GM19455 (cell line): ENCODE measurements at regions not wholly inside any gene's neighbourhood (a gene's known extent, or its start where the extent isn't known, plus 50 kb on each side); places are given as distances from the start of the nearest gene placed in this dataset.
A peak's percentile ranks its signal among the peaks of the same experiment; 100 is the strongest.

ENCODE experiments used
- ATAC-seq: cut with Tn5 transposase; IDR thresholded peaks from one replicate; pipeline ENCODE4 v1.9.1; 2021; ENCODE audit not compliant: unreplicated experiment

DNA sequence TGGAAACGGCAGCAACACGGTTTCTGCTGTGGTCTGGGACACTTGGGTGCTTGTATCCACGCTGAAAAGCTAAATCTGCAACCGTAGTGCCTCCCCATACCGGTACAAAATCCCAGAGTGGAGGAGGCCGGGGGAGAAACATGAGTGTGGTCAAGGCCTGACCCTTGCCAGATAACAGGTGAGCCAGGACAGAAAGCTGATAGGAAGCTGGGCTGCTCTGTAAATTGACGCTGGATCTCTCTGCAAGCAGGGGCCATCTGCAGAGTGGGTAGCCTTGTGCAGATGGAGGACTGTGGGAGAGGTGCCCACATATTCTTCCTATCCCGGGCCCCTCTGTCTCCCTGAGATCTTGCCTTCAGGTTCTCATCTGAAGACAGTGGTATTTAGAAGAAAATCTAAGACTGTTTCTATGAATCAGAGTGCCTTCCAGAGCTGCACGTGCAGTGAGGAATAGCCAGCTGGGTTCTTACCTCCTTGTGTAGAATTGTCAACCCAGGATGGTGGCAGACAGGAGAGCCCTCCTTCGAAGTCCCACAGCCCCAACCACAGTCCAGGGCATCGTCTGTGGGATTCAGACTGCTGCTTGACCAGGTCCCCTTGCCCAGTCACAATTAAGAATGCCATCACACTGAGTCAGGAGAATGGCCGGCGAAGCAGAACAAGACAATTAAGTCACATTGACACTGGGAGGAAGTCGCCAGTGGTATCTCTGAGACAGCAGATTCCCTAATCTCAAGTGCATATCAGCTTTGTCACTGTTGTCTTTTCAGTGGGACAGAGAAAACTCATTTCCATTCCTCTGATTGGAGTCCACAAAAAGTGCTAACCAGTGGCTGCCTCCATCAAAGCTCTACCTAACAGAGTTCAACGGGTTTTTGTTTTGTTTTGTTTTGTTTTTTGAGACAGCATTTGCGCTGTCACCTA is 100.0 kb upstream of the RIPOR2 start:
- peak; percentile 50 for ATAC-seq

DNA sequence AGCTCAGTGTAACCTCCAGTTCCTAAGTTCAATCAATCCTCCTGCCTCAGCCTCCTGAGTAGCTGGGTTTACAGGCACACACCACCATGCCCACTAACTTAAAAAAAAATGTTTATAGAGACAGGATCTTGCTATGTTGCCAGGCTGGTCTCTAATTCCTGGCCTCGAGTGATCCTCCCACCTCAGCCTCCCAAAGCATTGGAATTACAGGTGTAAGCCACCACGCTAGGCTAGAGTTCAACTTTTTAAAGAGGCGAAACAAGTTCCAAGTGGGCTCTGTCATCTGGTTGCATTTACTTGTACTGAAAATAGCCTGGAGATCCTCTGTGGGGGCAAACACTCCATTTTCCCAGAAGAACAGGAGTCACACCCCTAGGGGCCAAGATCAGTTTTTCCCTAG is 100.7 kb upstream of the RIPOR2 start:
- no peak for ATAC-seq

DNA sequence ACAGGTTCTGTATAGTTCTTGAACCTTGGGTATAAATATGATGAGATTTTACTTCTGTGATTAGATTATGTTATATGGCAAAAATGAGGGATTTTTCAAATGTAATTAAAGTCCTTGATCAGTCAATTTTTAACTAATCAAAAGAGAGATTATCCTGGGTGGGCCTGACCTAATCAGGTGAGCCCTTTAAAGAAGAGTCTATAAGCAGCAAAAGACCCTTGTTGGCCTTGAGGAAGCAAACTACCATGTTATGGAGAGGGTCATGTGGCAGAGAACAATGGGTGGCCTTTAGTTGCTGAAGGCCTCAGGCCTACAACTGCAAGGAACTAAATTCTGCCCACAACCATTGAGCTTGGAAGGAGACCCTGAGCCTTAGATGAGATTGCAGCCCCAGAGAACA is 102.5 kb upstream of the RIPOR2 start:
- no peak for ATAC-seq

DNA sequence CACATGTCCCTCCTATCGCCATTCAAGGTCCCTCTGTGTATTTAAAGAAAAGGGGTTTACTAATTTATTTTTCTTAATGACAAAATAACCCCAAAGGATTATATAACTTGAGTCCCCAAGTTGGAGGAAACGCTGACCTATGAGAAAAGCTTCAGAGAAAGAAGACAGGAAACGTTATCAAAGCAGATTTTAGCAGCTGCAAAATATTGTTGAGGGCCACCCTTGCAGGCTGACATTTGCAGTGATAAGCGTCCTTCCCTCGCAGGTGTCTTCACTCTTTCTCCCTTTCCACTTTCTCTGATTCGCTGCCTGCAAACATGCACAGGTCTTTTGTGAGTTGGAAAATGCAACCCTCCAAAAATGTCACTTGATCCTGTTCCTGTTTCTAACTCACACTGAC is 103.2 kb upstream of the RIPOR2 start:
- ATAC-seq: no peak

DNA sequence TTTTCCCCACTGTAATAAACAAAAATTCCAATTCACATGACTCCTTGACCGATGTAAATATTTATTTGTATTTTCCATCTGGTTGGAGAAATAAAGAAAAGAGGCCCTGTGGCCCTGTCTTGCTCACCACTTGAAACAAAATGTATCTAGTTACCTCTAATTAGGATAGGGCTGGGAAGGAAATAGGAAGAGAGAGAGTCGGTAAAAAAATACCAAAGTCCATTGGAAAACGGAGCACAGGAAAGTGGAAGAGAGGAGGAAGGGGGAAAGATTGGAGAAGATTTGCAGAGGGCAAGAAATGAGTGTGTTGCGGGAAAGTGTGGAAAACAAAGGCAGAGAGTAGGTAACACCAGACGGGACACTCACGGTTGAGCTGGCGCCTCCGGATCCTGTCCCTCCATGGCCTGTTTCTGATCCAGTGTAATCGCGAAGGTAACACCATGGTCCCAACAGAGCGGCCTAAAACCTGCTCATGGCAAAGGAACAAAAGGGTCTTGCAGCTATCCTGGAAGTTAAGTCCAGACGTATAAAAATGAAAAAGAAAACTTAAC is 105.8 kb upstream of the RIPOR2 start:
- ATAC-seq: peak; percentile 14

DNA sequence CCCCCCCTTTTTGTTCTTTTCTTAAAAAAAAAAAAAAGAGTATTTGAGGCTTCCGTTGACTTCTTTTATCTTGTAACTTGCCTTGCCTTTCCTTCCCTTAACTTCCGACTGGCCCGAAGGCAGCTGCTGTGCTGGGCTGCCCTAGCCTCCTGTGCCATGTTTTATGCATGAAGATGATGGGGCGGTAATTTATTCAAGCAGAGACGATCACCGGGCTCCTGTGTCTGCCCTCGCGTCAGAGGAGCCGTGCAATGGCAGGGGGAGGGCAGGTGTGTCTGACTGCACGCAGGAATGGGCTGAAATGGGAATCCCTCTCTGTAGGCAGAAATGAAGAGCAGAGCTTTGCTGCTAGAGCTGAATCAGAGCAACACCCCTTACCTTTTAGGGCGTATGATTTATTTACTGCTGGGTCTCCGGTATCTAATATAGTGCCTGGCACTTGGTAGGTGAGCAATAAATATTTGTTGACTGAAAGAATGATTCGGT is 106.3 kb upstream of the RIPOR2 start:
- peak; percentile 60 for ATAC-seq

DNA sequence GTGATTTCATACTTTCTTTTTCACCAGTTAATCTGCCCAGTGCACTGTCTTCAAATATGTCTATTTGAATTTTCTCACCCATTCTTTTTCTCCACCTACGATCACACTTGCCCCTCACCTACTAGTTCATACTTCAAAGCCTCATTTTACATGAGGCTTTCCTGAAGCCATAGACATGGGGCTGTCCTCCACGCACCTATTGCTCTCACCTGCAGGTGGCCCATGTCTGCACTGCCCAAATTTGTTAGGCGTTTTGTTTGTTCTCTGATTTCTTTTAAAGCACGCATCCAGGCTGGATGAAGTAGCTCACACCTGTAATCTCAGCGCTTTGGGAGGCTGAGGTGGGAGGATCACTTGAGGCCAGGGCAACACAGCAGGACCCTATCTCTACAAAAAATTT is 106.8 kb upstream of the RIPOR2 start:
- peak; percentile 41 for ATAC-seq

DNA sequence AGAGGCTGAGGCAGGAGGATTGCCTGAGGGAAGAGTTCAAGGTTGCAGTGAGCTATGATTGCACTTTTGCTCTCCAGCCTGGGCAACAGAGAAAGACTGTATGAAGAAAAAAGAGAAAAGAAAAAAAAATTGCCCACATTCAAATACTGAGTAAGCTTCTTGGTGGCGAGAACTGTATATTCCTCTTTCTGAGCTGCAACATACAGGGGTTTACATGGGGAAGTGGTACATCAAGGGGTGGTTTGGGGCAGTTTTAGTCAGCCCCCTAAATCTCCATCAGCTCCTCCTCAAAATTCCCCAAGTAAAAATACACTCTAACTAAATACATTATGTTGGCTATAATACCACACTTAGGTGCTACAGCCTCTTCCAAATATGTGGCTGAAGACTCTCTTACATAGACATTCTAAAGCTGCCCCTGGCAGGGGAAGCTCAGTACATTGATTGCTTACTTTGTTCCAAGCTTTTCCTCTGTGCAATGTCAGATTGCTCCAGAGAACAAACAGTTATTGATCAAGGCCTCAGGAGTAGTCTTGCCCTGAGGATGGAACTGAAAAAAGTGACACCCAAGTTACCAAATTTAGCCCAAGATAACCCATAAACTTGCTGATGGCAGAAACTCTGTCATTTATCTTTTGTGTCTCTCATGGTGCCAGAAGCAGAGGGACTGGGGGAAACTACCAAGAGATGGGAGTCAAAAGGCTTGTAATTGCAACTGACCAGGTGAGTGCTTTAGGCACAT is 107.4 kb upstream of the RIPOR2 start:
- no peak for ATAC-seq

DNA sequence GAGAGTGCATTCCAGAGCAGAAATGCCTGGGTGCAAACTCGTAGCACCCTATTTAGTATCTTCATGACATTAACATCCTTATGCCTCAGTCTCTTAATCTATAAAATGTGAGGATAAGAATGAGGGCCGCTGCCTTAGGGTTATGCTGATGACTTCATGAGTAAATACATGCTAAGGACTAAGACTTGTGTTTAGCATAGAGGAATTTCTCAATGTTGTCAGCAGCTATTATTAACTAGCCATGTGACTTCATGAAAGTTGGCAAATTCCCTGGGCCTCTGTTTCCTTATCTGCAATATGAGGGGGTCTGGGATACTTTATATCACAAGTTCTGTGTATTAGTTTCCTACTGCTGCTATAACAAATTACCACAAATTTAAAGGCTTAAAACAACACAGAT is 108.1 kb upstream of the RIPOR2 start:
- no peak for ATAC-seq

DNA sequence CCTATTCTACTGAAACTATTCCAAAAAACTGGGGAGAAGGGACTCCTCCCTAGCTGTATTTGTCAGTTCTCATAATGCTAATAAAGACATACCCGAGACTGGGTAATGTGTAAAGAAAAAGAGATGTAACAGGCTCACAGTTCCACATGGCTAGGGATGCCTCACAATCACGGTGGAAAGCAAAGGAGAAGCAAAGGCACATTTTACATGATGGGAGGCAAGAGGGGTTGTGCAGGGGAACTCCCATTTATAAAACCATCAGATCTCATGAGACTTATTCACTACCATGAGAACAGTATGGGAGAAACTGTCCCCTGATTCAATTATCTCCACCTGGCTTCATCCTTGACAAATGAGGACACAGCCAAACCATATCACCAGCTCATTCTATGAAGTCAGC is 111.2 kb upstream of the RIPOR2 start:
- no peak for ATAC-seq

DNA sequence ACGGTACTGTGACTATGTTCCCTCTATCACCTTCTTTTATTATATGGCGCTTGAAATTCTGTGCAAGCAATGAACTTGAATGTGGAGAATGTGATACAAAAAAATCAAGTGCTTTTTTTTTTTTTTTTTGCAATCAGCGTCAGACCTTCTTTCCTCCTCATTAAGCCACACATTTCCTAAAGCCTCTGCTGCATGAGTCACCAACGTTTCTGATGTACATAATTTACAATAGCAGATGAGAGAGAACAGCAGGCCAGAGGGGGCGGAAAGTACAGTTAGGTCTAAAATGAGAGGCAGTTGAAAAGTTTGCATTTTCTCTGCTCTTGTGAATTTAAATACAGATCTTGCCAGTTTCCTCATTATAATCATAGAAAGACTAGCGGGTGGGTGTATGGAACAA is 114.6 kb upstream of the RIPOR2 start:
- no peak for ATAC-seq

DNA sequence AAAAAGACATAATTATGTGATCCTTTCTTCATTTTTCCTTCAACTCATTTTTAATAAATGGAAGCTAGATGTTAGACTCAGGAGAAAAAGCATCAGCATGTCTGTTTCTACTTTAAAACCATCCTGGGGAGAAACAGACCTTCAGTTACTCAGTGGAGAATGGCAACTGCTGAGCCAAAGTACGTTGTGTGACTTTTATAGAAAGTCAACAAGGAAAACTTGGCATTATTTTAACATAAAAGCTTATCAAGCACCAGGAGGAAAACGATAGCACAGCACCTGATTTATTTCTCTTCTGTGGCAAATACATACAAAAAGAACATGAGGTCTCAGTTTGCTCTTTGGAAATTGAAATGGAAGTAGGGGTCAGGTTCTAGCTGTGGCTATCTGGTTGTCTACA is 115.3 kb upstream of the RIPOR2 start:
- ATAC-seq: no peak

DNA sequence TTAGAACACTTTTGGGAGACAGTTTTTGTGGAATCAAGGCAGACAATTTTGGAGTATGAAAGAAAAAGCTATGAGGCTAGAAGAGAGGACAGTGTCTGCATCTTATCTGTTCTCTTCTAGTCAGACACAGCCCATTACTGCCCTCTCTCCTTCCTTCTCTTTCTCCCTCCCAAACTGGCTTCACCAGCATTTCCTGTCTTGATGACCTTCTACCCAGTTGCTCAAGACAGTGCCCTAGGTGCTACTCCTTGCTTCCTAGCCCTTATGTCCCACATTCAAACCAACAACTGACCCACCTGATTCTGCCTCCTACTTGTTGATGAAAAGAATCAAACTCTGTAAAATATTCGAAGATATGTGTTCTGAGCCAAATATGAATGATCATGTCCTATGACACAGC is 116.4 kb upstream of the RIPOR2 start:
- ATAC-seq: no peak

DNA sequence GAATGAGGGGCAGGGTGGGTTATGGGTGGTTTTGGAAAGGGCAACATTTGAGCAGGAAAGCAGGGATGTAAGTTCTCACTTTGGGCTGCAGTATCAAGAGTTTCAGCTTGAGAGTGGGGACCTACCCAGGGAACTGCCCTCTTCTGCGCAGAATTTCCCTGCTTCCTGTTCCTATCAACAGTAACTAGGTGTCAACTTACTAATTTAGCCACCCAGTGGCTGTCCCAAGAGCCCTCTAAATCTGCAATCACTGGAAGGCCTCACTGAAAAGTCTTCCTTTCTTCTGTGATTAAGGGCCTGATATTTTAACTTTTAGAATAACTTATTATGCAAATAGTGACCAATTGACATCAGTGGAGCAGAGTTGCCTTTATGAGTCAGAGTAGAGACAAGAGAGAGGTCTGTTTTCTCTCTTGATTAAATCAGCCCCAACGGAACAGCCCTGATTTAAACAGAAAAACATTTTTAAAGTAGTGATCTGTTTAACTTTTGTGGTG is 118.2 kb upstream of the RIPOR2 start:
- no peak for ATAC-seq

DNA sequence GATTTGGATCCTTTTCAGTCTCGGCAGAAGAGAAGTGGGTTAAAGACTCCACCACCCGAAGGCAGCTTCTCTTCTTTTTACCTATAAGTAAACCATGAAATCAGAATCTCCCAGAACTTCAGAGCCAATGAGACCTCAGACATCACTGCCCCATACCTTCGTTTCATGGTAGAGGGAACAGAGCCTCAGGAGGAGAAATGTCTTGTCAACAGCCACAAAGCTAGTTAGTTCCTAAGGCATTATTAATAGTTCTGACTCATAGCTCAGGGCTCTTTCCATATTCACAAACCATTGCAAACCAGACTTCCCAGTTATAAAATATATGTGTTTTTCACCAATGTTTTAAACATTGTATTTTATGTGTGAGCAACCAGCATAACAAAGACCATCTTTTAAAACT is 118.7 kb upstream of the RIPOR2 start:
- ATAC-seq: no peak

DNA sequence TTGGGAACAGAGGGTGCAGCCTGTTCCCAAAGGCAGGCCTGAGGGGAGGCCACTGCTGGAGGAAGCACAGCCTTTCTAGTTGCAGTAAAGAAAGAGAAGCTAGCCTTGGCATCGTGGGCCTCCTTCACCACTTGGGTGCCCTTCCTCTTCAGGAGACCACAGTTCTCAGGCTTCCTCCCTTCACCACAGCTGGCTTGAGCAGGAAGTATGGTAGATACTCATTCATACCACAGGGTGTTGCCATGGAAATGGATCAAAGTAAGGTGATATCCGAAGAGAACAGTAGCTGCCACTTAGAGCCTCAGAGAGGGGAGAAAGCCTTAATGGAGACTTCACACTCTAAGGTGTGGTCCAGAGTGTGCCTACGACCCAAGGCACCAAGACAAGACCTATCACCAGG is 120.4 kb upstream of the RIPOR2 start:
- peak; percentile 62 for ATAC-seq

DNA sequence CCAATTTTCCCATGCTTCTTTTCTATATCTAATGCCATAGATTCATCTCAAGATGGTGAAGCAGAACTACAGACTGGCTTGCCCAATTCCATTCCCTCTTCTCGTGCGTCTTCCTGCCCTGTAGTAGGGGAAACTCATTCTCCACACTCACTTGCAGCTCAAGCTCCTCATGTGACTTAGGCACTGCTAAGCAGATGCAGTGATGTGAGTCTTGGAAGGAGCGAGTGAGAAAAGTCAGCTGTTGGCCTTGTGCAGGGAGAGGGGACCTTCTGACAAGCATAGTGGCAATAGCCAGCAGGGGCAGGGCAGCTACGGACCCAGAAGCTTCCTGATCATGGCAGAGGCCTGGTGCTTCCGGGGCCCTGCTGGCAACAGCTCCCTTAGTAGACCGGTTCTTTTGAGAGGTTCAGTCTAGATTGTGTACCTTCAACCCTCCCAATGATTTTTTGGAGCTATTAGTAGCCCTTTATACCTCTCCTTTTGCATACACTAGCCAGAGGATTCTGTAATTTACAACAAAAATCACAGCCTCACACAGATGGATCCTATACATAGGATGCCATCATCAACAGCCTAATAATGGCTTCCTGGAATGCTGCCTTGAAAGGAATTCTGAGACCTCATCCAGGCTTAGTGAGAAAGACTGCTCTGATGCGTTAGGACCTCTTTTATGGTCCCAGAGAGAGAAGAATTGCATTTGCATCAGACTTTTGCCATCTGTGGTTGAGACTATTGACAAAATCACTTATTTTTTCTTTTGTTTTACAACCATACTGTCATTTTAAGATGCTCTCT is 121.5 kb upstream of the RIPOR2 start:
- no peak for ATAC-seq

DNA sequence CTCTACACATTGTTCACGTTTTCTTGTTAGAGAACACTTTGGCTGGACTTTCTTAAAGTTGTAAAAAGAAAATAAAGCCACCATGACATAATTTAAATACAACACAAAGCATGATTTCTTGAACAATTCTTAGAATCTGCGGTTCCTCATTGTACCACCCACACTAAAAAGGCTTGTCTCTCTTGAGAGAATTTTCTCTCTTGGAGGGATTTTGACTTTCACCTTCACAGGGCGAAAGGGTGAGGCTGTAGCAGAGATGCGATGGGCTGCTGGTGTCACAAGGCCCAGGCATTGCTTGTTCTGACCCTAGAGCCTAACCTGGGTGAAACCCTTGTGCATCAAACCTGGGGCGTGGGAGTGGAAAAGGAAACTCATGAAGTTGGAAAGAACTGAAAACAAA is 122.7 kb upstream of the RIPOR2 start:
- no peak for ATAC-seq

DNA sequence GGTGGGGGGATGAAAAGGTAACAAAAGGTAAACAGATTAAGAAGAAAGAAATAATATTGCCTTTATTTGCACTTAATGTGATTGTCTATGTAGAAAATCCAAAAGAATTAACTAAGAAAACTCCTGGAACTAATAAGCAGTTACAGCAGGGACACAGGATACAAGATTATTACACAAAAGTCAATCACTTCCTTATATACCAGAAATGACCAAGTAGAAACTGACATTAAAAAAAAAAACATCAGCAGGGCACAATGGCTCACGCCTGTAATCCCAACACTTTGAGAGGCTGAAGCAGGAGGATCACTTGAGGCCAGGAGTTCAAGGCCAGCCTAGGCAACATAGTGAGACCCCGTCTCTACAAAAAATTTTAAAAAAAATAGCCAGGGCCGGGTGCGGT is 123.2 kb upstream of the RIPOR2 start:
- no peak for ATAC-seq

DNA sequence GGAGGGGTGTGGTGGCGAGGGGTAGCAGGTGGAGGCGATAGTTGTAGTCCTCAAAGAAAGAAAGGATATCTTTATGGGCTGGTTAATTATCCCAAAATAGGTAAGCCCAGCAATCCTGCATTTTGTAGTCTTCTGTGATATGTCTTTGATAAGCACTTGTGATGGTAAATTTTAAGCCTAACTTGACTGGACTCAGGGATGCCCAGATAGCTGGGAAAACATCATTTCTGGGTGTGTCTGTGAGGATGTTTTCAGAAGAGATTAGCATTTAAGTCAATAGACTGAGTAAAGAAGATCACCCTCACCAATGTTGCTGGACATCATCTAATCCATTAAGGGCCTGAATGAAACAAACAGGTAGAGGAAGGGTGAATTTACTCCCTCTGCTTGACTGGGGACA is 124.8 kb upstream of the RIPOR2 start:
- ATAC-seq: no peak
